ENCODE measurements at regions not wholly inside any gene's neighbourhood (a gene's known extent, or its start where the extent isn't known, plus 50 kb on each side); places are given as distances from the start of the nearest gene placed in this dataset.

DNA sequence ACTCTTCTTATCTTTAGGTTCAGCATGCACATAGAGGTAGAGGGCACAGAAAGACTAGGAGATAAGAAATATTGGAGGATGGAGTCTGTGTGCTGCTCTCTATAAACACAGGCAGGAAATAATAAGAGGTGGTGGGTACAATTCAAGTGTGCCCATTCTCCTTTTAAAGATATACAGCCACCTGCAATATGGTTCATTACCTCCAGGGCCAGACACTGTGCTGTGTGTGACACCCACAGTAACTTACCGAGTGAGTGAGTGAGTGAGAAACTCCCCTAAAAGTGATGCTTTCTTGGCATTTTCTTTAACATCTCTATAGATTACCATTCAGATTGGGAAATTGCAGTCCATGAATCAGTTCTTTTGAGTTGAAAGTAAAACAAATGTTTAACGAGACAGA lies 311.8 kb upstream of the KCNN2 start:
- H3K4me3 ChIP-seq (ENCODE audit: low read depth, low read length) = no peak overlapping the region
- TF ChIP-seq, protein P1, sequence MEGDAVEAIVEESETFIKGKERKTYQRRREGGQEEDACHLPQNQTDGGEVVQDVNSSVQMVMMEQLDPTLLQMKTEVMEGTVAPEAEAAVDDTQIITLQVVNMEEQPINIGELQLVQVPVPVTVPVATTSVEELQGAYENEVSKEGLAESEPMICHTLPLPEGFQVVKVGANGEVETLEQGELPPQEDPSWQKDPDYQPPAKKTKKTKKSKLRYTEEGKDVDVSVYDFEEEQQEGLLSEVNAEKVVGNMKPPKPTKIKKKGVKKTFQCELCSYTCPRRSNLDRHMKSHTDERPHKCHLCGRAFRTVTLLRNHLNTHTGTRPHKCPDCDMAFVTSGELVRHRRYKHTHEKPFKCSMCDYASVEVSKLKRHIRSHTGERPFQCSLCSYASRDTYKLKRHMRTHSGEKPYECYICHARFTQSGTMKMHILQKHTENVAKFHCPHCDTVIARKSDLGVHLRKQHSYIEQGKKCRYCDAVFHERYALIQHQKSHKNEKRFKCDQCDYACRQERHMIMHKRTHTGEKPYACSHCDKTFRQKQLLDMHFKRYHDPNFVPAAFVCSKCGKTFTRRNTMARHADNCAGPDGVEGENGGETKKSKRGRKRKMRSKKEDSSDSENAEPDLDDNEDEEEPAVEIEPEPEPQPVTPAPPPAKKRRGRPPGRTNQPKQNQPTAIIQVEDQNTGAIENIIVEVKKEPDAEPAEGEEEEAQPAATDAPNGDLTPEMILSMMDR (IDR thresholded peaks at IDR 0.05; ENCODE audit: control insufficient read depth, extremely low read depth, insufficient read depth) = no peak
- no peak for DNase-seq (ENCODE audit: low read depth)

DNA sequence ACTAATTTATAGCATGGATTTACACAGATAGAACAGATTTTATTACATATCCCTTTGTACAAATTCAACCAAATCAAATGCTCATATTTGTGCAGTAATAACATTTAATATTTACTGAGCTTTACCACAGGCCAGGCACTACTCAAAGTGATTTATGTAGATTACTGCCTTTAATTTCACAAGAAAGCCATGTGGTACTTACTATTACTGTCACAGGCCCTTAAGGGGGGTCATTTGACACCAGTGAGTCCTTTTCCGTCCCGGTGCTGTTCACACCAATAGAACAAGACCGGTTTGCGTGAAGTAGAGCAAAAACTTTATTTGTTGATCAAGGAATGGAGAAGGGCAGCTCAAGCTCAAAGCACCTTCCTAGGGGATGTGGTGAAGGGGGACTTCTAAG lies 308.5 kb upstream of the KCNN2 start:
- no peak for DNase-seq (ENCODE audit: low read depth)
- TF ChIP-seq, protein P1 (IDR thresholded peaks at IDR 0.05; ENCODE audit: control insufficient read depth, extremely low read depth, insufficient read depth) = no peak
- H3K4me3 ChIP-seq (ENCODE audit: low read depth, low read length) = no peak overlapping the region

DNA sequence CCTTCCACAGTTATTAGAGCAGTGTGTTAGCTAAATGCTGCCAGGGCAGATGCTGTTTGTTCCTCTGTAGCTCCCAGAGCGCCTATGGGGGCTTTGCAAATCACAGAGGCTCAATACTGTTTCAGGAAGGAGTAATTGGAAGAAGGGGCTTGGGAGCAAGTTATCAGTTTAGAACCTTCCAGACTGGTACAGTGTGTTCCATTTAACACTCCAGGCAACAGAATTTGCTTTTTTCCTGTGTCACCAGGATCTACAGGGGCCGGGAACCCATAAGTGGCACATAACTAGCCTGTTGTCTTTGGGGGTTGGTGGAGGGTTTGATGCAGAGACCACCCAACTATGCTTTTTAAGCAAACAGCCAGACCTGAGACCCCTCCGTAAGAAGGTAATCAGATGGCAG lies 307.3 kb upstream of the KCNN2 start:
- TF ChIP-seq, protein P1 (IDR thresholded peaks at IDR 0.05; ENCODE audit: control insufficient read depth, extremely low read depth, insufficient read depth) = no peak
- H3K4me3 ChIP-seq (ENCODE audit: low read depth, low read length) = no peak overlapping the region
- DNase-seq (ENCODE audit: low read depth) = no peak

DNA sequence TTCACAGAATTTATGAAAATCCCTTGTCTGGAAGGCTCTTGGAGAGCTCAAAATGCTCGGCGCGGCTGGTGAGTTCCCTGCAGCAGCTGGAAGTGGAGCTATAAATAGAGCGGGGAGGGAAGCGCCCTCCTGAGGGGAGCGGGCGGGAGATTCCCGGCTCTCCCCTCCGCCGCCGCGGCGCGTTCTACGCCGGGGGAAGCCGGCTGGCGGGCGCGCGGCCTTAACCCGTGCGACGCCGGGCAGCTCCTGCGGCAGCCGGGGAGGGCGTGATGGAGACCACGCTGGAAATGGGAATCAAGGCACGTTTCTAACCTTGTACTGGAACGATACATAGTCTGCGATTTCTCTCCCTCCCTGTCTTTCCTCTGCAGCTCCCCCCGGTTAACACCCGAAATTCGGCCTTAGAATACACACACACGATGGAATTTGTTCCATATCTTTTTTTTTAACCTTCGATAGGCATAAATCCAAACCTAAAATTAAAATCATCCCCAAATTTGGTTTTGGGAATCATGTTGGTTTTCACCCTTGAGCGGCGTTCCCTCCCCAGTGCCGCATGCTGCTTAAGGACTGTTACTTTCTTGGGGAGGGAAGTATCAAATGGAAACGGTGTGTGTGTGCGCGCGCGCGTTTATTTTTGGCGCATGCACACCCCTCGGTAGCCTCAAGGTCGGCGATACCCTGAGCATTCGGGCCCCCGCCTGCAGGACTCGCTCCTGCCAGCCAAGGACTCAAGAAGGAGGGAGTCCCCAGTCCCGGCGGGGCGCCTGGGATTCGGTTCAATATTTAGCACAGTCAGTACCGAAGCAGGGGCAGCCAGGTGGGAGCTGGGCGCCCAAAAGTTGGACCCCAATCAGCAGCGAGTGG lies 306.3 kb upstream of the KCNN2 start:
- H3K4me3 ChIP-seq (ENCODE audit: low read depth, low read length) = no peak overlapping the region
- DNase-seq (ENCODE audit: low read depth) = no peak
- TF ChIP-seq, protein P1 (IDR thresholded peaks at IDR 0.05; ENCODE audit: control insufficient read depth, extremely low read depth, insufficient read depth) = no peak

DNA sequence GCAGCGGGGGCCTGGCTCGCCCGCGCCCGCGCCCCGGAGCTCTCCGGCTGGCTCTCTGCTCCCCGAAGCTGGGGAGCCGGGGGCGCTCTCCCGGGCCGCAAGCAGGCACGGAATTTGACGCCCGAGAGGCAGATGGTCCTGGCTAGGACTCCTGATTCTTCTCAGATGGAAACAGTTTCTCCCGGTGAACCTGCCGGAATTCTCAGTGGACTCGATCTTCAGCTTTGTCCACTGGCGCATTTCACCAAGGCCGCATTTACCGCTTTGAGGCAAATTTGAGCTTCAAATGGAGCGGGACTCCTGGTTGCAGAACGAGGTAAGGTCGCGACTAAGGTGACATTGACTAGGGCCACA lies 305.7 kb upstream of the KCNN2 start:
- no peak for DNase-seq (ENCODE audit: low read depth)
- TF ChIP-seq, protein P1 (IDR thresholded peaks at IDR 0.05; ENCODE audit: control insufficient read depth, extremely low read depth, insufficient read depth) = no peak
- H3K4me3 ChIP-seq (ENCODE audit: low read depth, low read length) = no peak overlapping the region

DNA sequence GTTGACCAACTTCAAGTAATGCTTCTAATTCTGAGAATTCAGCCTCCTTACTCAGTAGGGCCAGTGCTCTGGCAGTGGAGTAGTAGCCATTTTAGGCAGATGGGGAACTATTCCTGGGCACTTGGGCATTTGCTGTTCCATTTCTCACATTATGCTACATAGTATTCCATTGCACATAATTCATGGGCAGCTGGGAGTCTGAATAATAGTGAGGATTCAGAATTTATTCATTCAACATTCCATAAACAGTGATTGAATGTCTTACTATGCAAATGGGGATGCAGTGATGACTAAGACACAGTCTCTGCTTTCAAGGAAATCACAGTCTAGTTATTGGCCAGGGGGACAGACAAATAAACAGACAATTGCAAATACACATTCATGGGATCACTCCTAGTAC lies 301.0 kb upstream of the KCNN2 start:
- TF ChIP-seq, protein P1 (IDR thresholded peaks at IDR 0.05; ENCODE audit: control insufficient read depth, extremely low read depth, insufficient read depth) = no peak
- H3K4me3 ChIP-seq (ENCODE audit: low read depth, low read length) = no peak overlapping the region
- DNase-seq (ENCODE audit: low read depth) = no peak

Data from LNCaP clone FGC (cell line).